Cardiac muscle cell (in vitro differentiated cells and primary cell): ENCODE measurements at regions not wholly inside any gene's neighbourhood (a gene's known extent, or its start where the extent isn't known, plus 50 kb on each side); places are given as distances from the start of the nearest gene placed in this dataset.
"Not testable (repeated sequence)": the region's sequence is repeated elsewhere in the genome, so short reads cannot be mapped to it uniquely, and the experiment has no call there.

ENCODE experiments used
- DNase-seq, 2 donors: peaks; one replicate each; pipeline versions ENCODE4 v3.0.0 to v3.0.0-alpha.2; 2010 to 2017; ENCODE audit warnings: low read depth in 1 of 2, low spot score in 1 of 2
- H3K27ac ChIP-seq: fragments of 200-600 bp; sonication (generic); 2 replicates; pipeline ENCODE4 v1.5.1; 2016
- H3K27me3 ChIP-seq: fragments of 200-600 bp; sonication (generic); 2 replicates; pipeline ENCODE4 v1.6.0; 2016; ENCODE audit warnings: control low read depth
- H3K36me3 ChIP-seq: fragments of 200-600 bp; sonication (generic); 2 replicates; pipeline ENCODE4 v1.5.1; 2016; ENCODE audit warnings: control low read depth
- H3K4me1 ChIP-seq: fragments of 200-600 bp; sonication (generic); 2 replicates; pipeline ENCODE4 v1.8.1; 2017; ENCODE audit warnings: low read depth, mild to moderate bottlenecking, mixed run types
- H3K4me3 ChIP-seq: fragments of 200-600 bp; sonication (generic); 2 replicates; pipeline ENCODE4 v1.5.1; 2016; ENCODE audit warnings: mild to moderate bottlenecking
- H3K9me3 ChIP-seq: fragments of 200-600 bp; sonication (generic); 2 replicates; pipeline ENCODE4 v1.5.1; 2017; ENCODE audit warnings: low read depth, mild to moderate bottlenecking, control low read depth
- CTCF ChIP-seq: IDR thresholded peaks from 2 replicates; pipeline ENCODE4 v1.5.1; 2012; ENCODE audit warnings: low read depth, mild to moderate bottlenecking, low read length

- H3K4me1 ChIP-seq: no peaks in the 10 kb centered on the region
- no peaks in the 10 kb centered on the region for H3K36me3 ChIP-seq
- H3K4me3 ChIP-seq: no peak overlapping the region
- no peaks in the 10 kb centered on the region for H3K27me3 ChIP-seq
- H3K27ac ChIP-seq: no peak overlapping the region
- no peak for DNase-seq
- H3K9me3 ChIP-seq: no peaks in the 10 kb centered on the region
- TF ChIP-seq CTCF: no peak
Observed at GRCh38 chr12:82625523-82625922, 61.2 kb upstream of the TMTC2 start.

GRCh38 chr12:82627799-82628198, 58.9 kb upstream of the TMTC2 start:
- no peaks in the 10 kb centered on the region for H3K4me1 ChIP-seq
- DNase-seq: peak; percentile 24 to 48
- H3K27me3 ChIP-seq: no peaks in the 10 kb centered on the region
- TF ChIP-seq CTCF: peak; percentile 51
- no peak overlapping the region for H3K4me3 ChIP-seq
- H3K36me3 ChIP-seq: no peaks in the 10 kb centered on the region
- no peaks in the 10 kb centered on the region for H3K9me3 ChIP-seq
- no peak overlapping the region for H3K27ac ChIP-seq

- H3K9me3 ChIP-seq, H3K4me3 ChIP-seq, H3K27me3 ChIP-seq, H3K27ac ChIP-seq, H3K4me1 ChIP-seq, DNase-seq, H3K36me3 ChIP-seq: not testable (repeated sequence)
Observed at GRCh38 chr12:82634495-82635258, 52.0 kb upstream of the TMTC2 start.

DNA sequence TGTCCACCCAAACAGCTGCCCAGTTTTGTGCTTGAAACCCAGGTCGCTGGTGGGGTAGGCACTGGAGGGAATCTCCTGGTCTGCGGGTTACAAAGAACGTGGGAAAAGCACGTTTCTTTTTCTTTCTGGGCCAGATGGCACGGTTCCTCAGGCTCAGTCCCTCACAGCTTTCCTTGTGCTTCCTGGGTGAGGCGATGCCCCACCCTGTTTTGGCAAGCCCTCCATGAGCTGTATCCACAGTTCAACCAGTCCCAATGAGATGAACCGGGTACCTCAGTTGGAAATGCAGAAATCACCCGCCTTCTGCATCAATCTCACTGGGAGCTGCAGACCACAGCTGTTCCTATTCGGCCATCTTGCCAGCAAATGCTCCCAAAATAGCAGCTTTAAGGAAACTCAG, 51.4 kb upstream of the TMTC2 start:
- Histone ChIP-seq H3K27me3 (no peaks in the 10 kb centered on the region), H3K4me3 (no peak overlapping the region), H3K27ac (no peak overlapping the region), H3K4me1 (no peaks in the 10 kb centered on the region), H3K36me3 (no peaks in the 10 kb centered on the region), H3K9me3 (no peaks in the 10 kb centered on the region)
- DNase-seq: no peak
- no peak for TF ChIP-seq CTCF
